H9 (cell line): ENCODE measurements at regions not wholly inside any gene's neighbourhood (a gene's known extent, or its start where the extent isn't known, plus 50 kb on each side); places are given as distances from the start of the nearest gene placed in this dataset.

Source experiments
- DNase-seq: peaks from one replicate; pipeline ENCODE4 v3.0.0-alpha.2; 2017
- H2AFZ ChIP-seq: one replicate; pipeline ENCODE4 v1.6.1; 2013; ENCODE audit warnings: mild to moderate bottlenecking, low read length, control low read depth, moderate library complexity
- H2AK5ac ChIP-seq: 2 replicates; pipeline ENCODE4 v1.6.1; 2013; ENCODE audit warnings: low read length, control low read depth, mixed read lengths; ENCODE audit not compliant: insufficient read length
- H2BK120ac ChIP-seq: one replicate; pipeline ENCODE4 v1.6.1; 2013; ENCODE audit warnings: low read depth, mild to moderate bottlenecking, low read length, control low read depth, inconsistent platforms; ENCODE audit not compliant: poor library complexity, severe bottlenecking
- H2BK12ac ChIP-seq: 2 replicates; pipeline ENCODE4 v1.6.1; 2013; ENCODE audit warnings: low read length, control low read depth, mixed read lengths, low read depth; ENCODE audit not compliant: insufficient read length
- H2BK15ac ChIP-seq: 2 replicates; pipeline ENCODE4 v1.6.1; 2013; ENCODE audit warnings: low read depth, low read length, control low read depth
- H2BK20ac ChIP-seq: one replicate; pipeline ENCODE4 v1.6.1; 2013; ENCODE audit warnings: low read depth, mild to moderate bottlenecking, low read length, control low read depth, inconsistent platforms; ENCODE audit not compliant: poor library complexity, severe bottlenecking
- H2BK5ac ChIP-seq: 2 replicates; pipeline ENCODE4 v1.6.1; 2013; ENCODE audit warnings: low read length, control low read depth, mixed read lengths; ENCODE audit not compliant: insufficient read length
- H3K14ac ChIP-seq: 2 replicates; pipeline ENCODE4 v1.6.1; 2013; ENCODE audit warnings: low read length, control low read depth; ENCODE audit not compliant: insufficient read depth
- H3K18ac ChIP-seq: 2 replicates; pipeline ENCODE4 v1.6.1; 2013; ENCODE audit warnings: low read depth, mild to moderate bottlenecking, mixed read lengths, low read length, control low read depth; ENCODE audit not compliant: insufficient read length
- H3K23ac ChIP-seq: 2 replicates; pipeline ENCODE4 v1.6.1; 2013; ENCODE audit warnings: low read length, control low read depth, mixed read lengths, low read depth; ENCODE audit not compliant: insufficient read length
- H3K23me2 ChIP-seq: 2 replicates; pipeline ENCODE4 v1.6.1; 2013; ENCODE audit warnings: low read depth, mild to moderate bottlenecking, mixed read lengths, low read length, control low read depth; ENCODE audit not compliant: insufficient read length, poor library complexity, severe bottlenecking
- H3K27ac ChIP-seq: 2 replicates; pipeline ENCODE4 v1.5.1; 2013; ENCODE audit warnings: low read length, control low read depth, mixed read lengths, low read depth; ENCODE audit not compliant: insufficient read length
- H3K27me3 ChIP-seq: 2 replicates; pipeline ENCODE4 v1.6.1; 2013; ENCODE audit warnings: low read length, control low read depth, inconsistent platforms; ENCODE audit not compliant: insufficient read depth
- H3K4ac ChIP-seq: 2 replicates; pipeline ENCODE4 v1.6.1; 2013; ENCODE audit warnings: low read depth, mild to moderate bottlenecking, control low read depth, inconsistent platforms, low read length, moderate library complexity
- H3K4me1 ChIP-seq: 2 replicates; pipeline ENCODE4 v1.6.1; 2013; ENCODE audit warnings: low read length, control low read depth, inconsistent platforms; ENCODE audit not compliant: insufficient read depth
- H3K4me2 ChIP-seq: 2 replicates; pipeline ENCODE4 v1.6.1; 2013; ENCODE audit warnings: low read length, control low read depth, mixed read lengths; ENCODE audit not compliant: insufficient read length, insufficient read depth
- H3K56ac ChIP-seq: 2 replicates; pipeline ENCODE4 v1.6.1; 2013; ENCODE audit warnings: low read depth, mild to moderate bottlenecking, mixed read lengths, low read length, control low read depth; ENCODE audit not compliant: insufficient read length
- H3K79me1 ChIP-seq: 2 replicates; pipeline ENCODE4 v1.6.1; 2013; ENCODE audit warnings: low read depth, mild to moderate bottlenecking, moderate library complexity, low read length, control low read depth, inconsistent platforms; ENCODE audit not compliant: insufficient read depth, poor library complexity, severe bottlenecking
- H3K79me2 ChIP-seq: 2 replicates; pipeline ENCODE4 v1.6.1; 2013; ENCODE audit warnings: low read length, control low read depth, inconsistent platforms; ENCODE audit not compliant: insufficient read depth
- H3K9ac ChIP-seq: 2 replicates; pipeline ENCODE4 v1.6.1; 2013; ENCODE audit warnings: low read length, control low read depth, mixed read lengths; ENCODE audit not compliant: insufficient read length; ENCODE audit errors: extremely low read depth
- H3K9me3 ChIP-seq: one replicate; pipeline ENCODE4 v1.6.1; 2013; ENCODE audit warnings: low read depth, low read length, inconsistent platforms; ENCODE audit not compliant: control insufficient read depth
- H3T11ph ChIP-seq: one replicate; pipeline ENCODE4 v1.6.1; 2013; ENCODE audit warnings: mild to moderate bottlenecking, low read length, control low read depth, inconsistent platforms
- H4K20me1 ChIP-seq: one replicate; pipeline ENCODE4 v1.6.1; 2013; ENCODE audit not compliant: control insufficient read depth, insufficient read length, insufficient read depth
- H4K5ac ChIP-seq: 2 replicates; pipeline ENCODE4 v1.6.1; 2013; ENCODE audit warnings: low read depth, mild to moderate bottlenecking, mixed read lengths, low read length, control low read depth; ENCODE audit not compliant: insufficient read length
- H4K8ac ChIP-seq: replicated peaks from 2 replicates; pipeline ENCODE4 v1.6.1; 2013; ENCODE audit warnings: low read length, control low read depth, mixed read lengths, low read depth; ENCODE audit not compliant: insufficient read length
- H4K91ac ChIP-seq: 2 replicates; pipeline ENCODE4 v1.6.1; 2013; ENCODE audit warnings: low read depth, mild to moderate bottlenecking, moderate library complexity, mixed read lengths, low read length, control low read depth; ENCODE audit not compliant: insufficient read length
- H3K27ac Mint-ChIP-seq, 3 experiments: 2 replicates in 2 of 3; 3 replicates in 1 of 3; pipeline ENCODE4 v1.8.0; 2020 to 2021; ENCODE audit warnings: mixed read lengths in 3 of 3, mild to moderate bottlenecking in 1 of 3, moderate library complexity in 1 of 3
- H3K27me3 Mint-ChIP-seq: 2 replicates; pipeline ENCODE4 v1.8.0; 2021; ENCODE audit warnings: low read depth, mild to moderate bottlenecking, moderate library complexity, mixed read lengths
- H3K36me3 Mint-ChIP-seq, 3 experiments: 2 replicates in 2 of 3; 3 replicates in 1 of 3; pipeline ENCODE4 v1.8.0; 2020 to 2021; ENCODE audit warnings: low read depth in 3 of 3, mixed read lengths in 3 of 3; ENCODE audit not compliant: insufficient read depth in 1 of 3
- H3K4me1 Mint-ChIP-seq, 2 experiments: 2 replicates each; pipeline ENCODE4 v1.8.0; 2020; ENCODE audit warnings: mixed read lengths in 2 of 2
- H3K4me3 Mint-ChIP-seq, 2 experiments: 2 replicates in 1 of 2; 3 replicates in 1 of 2; pipeline ENCODE4 v1.8.0; 2020 to 2021; ENCODE audit warnings: mild to moderate bottlenecking in 2 of 2, mixed read lengths in 2 of 2, moderate library complexity in 1 of 2
- H3K9me3 Mint-ChIP-seq, 2 experiments: 2 replicates in 1 of 2; 3 replicates in 1 of 2; pipeline ENCODE4 v1.8.0; 2020; ENCODE audit warnings: mild to moderate bottlenecking in 2 of 2, mixed read lengths in 2 of 2, moderate library complexity in 1 of 2
- CTCF ChIP-seq: fragments of 200-600 bp; sonication (generic); conservative IDR thresholded peaks from 3 replicates; pipeline ENCODE4 v1.8.0; 2021; ENCODE audit warnings: antibody characterized with exemption, mild to moderate bottlenecking
- WGBS: extraction: QIAGEN DNeasy Blood & Tissue Kit; methylation state at CpG from one replicate; pipeline ENCODE4 v1.1.7; 2013; ENCODE audit warnings: missing lambda C conversion rate, low lambda C conversion rate, mixed read lengths; ENCODE audit not compliant: insufficient read length; ENCODE audit errors: extremely low coverage; 5-methylcytosine and 5-hydroxymethylcytosine counted together

GRCh38 chr7:12921751-12922345 is 234.4 kb downstream of the ARL4A start:
- H3K36me3 Mint-ChIP-seq, result no peaks in the 10 kb centered on the region
- no peak for DNase-seq
- H3K56ac ChIP-seq, result no peak overlapping the region
- H3K4me1 Mint-ChIP-seq, result peaks cover 3 to 4% of the 10 kb centered on the region in 2 experiments; a peak in 1 of 4 replicates
- H3K23me2 ChIP-seq, result no peaks in the 10 kb centered on the region
- H3K9me3 ChIP-seq, result no peaks in the 10 kb centered on the region
- H4K5ac ChIP-seq, result no peak overlapping the region
- H3K4ac ChIP-seq, result no peak overlapping the region
- no peak overlapping the region for H4K91ac ChIP-seq
- no peak overlapping the region for H2BK120ac ChIP-seq
- H3K27ac ChIP-seq, result no peak overlapping the region
- H4K8ac ChIP-seq, result no peak overlapping the region
- no peaks in the 10 kb centered on the region for H3K4me1 ChIP-seq
- no peak overlapping the region for H3K9ac ChIP-seq
- H3K4me2 ChIP-seq, result no peak overlapping the region
- H2AFZ ChIP-seq, result no peak overlapping the region
- no peaks in the 10 kb centered on the region for H4K20me1 ChIP-seq
- H2BK15ac ChIP-seq, result no peak overlapping the region
- no peaks in the 10 kb centered on the region for H3K27me3 Mint-ChIP-seq
- no peak overlapping the region for H3K4me3 Mint-ChIP-seq
- no CpG with 5 or more reads among the region's 5 CpGs for WGBS
- H3K27me3 ChIP-seq, result no peaks in the 10 kb centered on the region
- H3K27ac Mint-ChIP-seq, result no peak overlapping the region
- no peak overlapping the region for H2BK12ac ChIP-seq
- no peak overlapping the region for H3K18ac ChIP-seq
- no peaks in the 10 kb centered on the region for H3K79me2 ChIP-seq
- no peak for TF ChIP-seq CTCF
- no peak overlapping the region for H3K23ac ChIP-seq
- H3K79me1 ChIP-seq, result no peaks in the 10 kb centered on the region
- no peak overlapping the region for H3T11ph ChIP-seq
- H2BK20ac ChIP-seq, result no peak overlapping the region
- peaks cover 4% of the 10 kb centered on the region in 2 experiments; a peak in 2 of 5 replicates for H3K9me3 Mint-ChIP-seq
- no peak overlapping the region for H3K14ac ChIP-seq
- no peak overlapping the region for H2BK5ac ChIP-seq
- H2AK5ac ChIP-seq, result no peak overlapping the region
